Effector memory CD8-positive, alpha-beta T cell (primary cell): ENCODE measurements at regions not wholly inside any gene's neighbourhood (a gene's known extent, or its start where the extent isn't known, plus 50 kb on each side); places are given as distances from the start of the nearest gene placed in this dataset.

Experiments
- ATAC-seq: fragments of 150-1000 bp; cut with Tn5 transposase; replicated peaks from 2 replicates; pipeline ENCODE4 v1.10.0; 2021; ENCODE audit warnings: mild to moderate bottlenecking, moderate library complexity
- DNase-seq, 3 experiments: peaks; one replicate each; pipeline ENCODE4 v3.0.0; 2021
- H3K27ac Mint-ChIP-seq, 2 donors: one replicate each; pipeline ENCODE4 v1.8.0; 2022; ENCODE audit warnings: mild to moderate bottlenecking in 2 of 2, mixed read lengths in 2 of 2, moderate library complexity in 2 of 2
- H3K27me3 Mint-ChIP-seq, 2 donors: one replicate each; pipeline ENCODE4 v1.8.0; 2022; ENCODE audit warnings: mixed read lengths in 2 of 2
- H3K36me3 Mint-ChIP-seq: one replicate; pipeline ENCODE4 v1.8.0; 2022; ENCODE audit warnings: mild to moderate bottlenecking, moderate library complexity, mixed read lengths; ENCODE audit not compliant: insufficient read depth
- H3K4me1 Mint-ChIP-seq, 2 donors: one replicate each; pipeline ENCODE4 v1.8.0; 2022; ENCODE audit warnings: low read depth in 2 of 2, mixed read lengths in 2 of 2
- H3K4me3 Mint-ChIP-seq, 2 donors: one replicate each; pipeline ENCODE4 v1.8.0; 2022; ENCODE audit warnings: mild to moderate bottlenecking in 2 of 2, mixed read lengths in 2 of 2, moderate library complexity in 2 of 2
- H3K9me3 Mint-ChIP-seq, 2 donors: one replicate each; pipeline ENCODE4 v1.8.0; 2022; ENCODE audit warnings: mixed read lengths in 2 of 2

- no peak overlapping the region for H3K27ac Mint-ChIP-seq
- no peaks in the 10 kb centered on the region for H3K4me1 Mint-ChIP-seq
- no peak for ATAC-seq
- no peaks in the 10 kb centered on the region for H3K9me3 Mint-ChIP-seq
- no peaks in the 10 kb centered on the region for H3K27me3 Mint-ChIP-seq
- H3K36me3 Mint-ChIP-seq: no peaks in the 10 kb centered on the region
- no peak for DNase-seq
- no peak overlapping the region for H3K4me3 Mint-ChIP-seq
These were observed 190.5 kb upstream of the PPP1R3A start for GRCh38 chr7:114109304-114109703.

GRCh38 chr7:114108510-114108909 is 189.7 kb upstream of the PPP1R3A start:
- Mint-ChIP-seq H3K4me1 (no peaks in the 10 kb centered on the region), H3K27ac (no peak overlapping the region), H3K27me3 (no peaks in the 10 kb centered on the region), H3K4me3 (no peak overlapping the region), H3K9me3 (no peaks in the 10 kb centered on the region), H3K36me3 (no peaks in the 10 kb centered on the region)
- DNase-seq: no peak
- no peak for ATAC-seq

GRCh38 chr7:114107522-114107921 is 188.7 kb upstream of the PPP1R3A start:
- H3K9me3 Mint-ChIP-seq: no peaks in the 10 kb centered on the region
- no peak overlapping the region for H3K27ac Mint-ChIP-seq
- DNase-seq (no peak), ATAC-seq (no peak)
- H3K27me3 Mint-ChIP-seq: no peaks in the 10 kb centered on the region
- no peak overlapping the region for H3K4me3 Mint-ChIP-seq
- H3K4me1 Mint-ChIP-seq: no peaks in the 10 kb centered on the region
- no peaks in the 10 kb centered on the region for H3K36me3 Mint-ChIP-seq

- DNase-seq: no peak
- H3K4me1 Mint-ChIP-seq: no peaks in the 10 kb centered on the region
- no peak overlapping the region for H3K27ac Mint-ChIP-seq
- no peaks in the 10 kb centered on the region for H3K9me3 Mint-ChIP-seq
- H3K4me3 Mint-ChIP-seq: no peak overlapping the region
- ATAC-seq: no peak
- no peaks in the 10 kb centered on the region for H3K36me3 Mint-ChIP-seq
- peaks cover 0 to 7% of the 10 kb centered on the region in 2 donors for H3K27me3 Mint-ChIP-seq
These were observed 185.2 kb upstream of the PPP1R3A start for GRCh38 chr7:114104035-114104434.

- peaks cover 0 to 18% of the 10 kb centered on the region in 2 donors for H3K27me3 Mint-ChIP-seq
- no peaks in the 10 kb centered on the region for H3K9me3 Mint-ChIP-seq
- no peak overlapping the region for H3K27ac Mint-ChIP-seq
- no peaks in the 10 kb centered on the region for H3K4me1 Mint-ChIP-seq
- DNase-seq: no peak
- H3K4me3 Mint-ChIP-seq: no peak overlapping the region
- no peaks in the 10 kb centered on the region for H3K36me3 Mint-ChIP-seq
- ATAC-seq: no peak
These were observed 184.2 kb upstream of the PPP1R3A start for GRCh38 chr7:114102996-114103395.

GRCh38 chr7:114102131-114102530 is 183.3 kb upstream of the PPP1R3A start:
- no peak overlapping the region for H3K27ac Mint-ChIP-seq
- H3K4me3 Mint-ChIP-seq: no peak overlapping the region
- no peaks in the 10 kb centered on the region for H3K9me3 Mint-ChIP-seq
- ATAC-seq (no peak), DNase-seq (no peak)
- peaks cover 0 to 26% of the 10 kb centered on the region in 2 donors for H3K27me3 Mint-ChIP-seq
- H3K36me3 Mint-ChIP-seq: no peaks in the 10 kb centered on the region
- H3K4me1 Mint-ChIP-seq: no peaks in the 10 kb centered on the region

- no peaks in the 10 kb centered on the region for H3K36me3 Mint-ChIP-seq
- no peak overlapping the region for H3K4me3 Mint-ChIP-seq
- no peaks in the 10 kb centered on the region for H3K4me1 Mint-ChIP-seq
- no peak for DNase-seq
- peaks cover 0 to 27% of the 10 kb centered on the region in 2 donors for H3K27me3 Mint-ChIP-seq
- no peaks in the 10 kb centered on the region for H3K9me3 Mint-ChIP-seq
- H3K27ac Mint-ChIP-seq: no peak overlapping the region
- ATAC-seq: no peak
These were observed 182.0 kb upstream of the PPP1R3A start for GRCh38 chr7:114100810-114101209.

- Mint-ChIP-seq H3K4me1 (no peaks in the 10 kb centered on the region), H3K4me3 (no peak overlapping the region), H3K36me3 (no peaks in the 10 kb centered on the region)
These were observed 180.5 kb upstream of the PPP1R3A start for GRCh38 chr7:114099337-114099736.

GRCh38 chr7:114095885-114096284 is 177.1 kb upstream of the PPP1R3A start:
- Mint-ChIP-seq H3K27me3 (peaks cover 11 to 46% of the 10 kb centered on the region in 2 donors), H3K36me3 (no peaks in the 10 kb centered on the region), H3K4me3 (no peak overlapping the region), H3K27ac (no peak overlapping the region), H3K4me1 (no peaks in the 10 kb centered on the region), H3K9me3 (no peaks in the 10 kb centered on the region)
- no peak for DNase-seq
- ATAC-seq: no peak

More at GRCh38 chr7:114099337-114099736, 180.5 kb upstream of the PPP1R3A start:
- H3K27me3 Mint-ChIP-seq: peaks cover 0 to 34% of the 10 kb centered on the region in 2 donors
- no peak for DNase-seq
- ATAC-seq: no peak
- H3K27ac Mint-ChIP-seq: no peak overlapping the region
- H3K9me3 Mint-ChIP-seq: no peaks in the 10 kb centered on the region

- Mint-ChIP-seq H3K36me3 (peaks cover 7% of the 10 kb centered on the region), H3K9me3 (no peaks in the 10 kb centered on the region), H3K4me3 (no peak overlapping the region), H3K27ac (no peak overlapping the region), H3K4me1 (peaks cover 31% of the 10 kb centered on the region in 2 donors), H3K27me3 (peaks cover 60 to 64% of the 10 kb centered on the region in 2 donors)
- no peak for ATAC-seq
- DNase-seq: no peak
These were observed 169.7 kb upstream of the PPP1R3A start for GRCh38 chr7:114088470-114088940.

GRCh38 chr7:114087653-114088469 is 169.1 kb upstream of the PPP1R3A start:
- Mint-ChIP-seq H3K27me3 (peaks cover 63 to 66% of the 10 kb centered on the region in 2 donors), H3K9me3 (no peaks in the 10 kb centered on the region), H3K4me3 (peak overlapping the region in 1 of 2 donors; percentile 85), H3K36me3 (peaks cover 7% of the 10 kb centered on the region), H3K27ac (no peak overlapping the region), H3K4me1 (peaks cover 34 to 35% of the 10 kb centered on the region in 2 donors)
- DNase-seq: no peak
- no peak for ATAC-seq

GRCh38 chr7:114086914-114087652 is 168.3 kb upstream of the PPP1R3A start:
- DNase-seq (no peak), ATAC-seq (no peak)
- Mint-ChIP-seq H3K36me3 (peaks cover 7% of the 10 kb centered on the region), H3K27me3 (peaks cover 63 to 67% of the 10 kb centered on the region in 2 donors), H3K4me3 (peak overlapping the region; percentile 85 to 90), H3K9me3 (no peaks in the 10 kb centered on the region), H3K4me1 (peaks cover 35 to 38% of the 10 kb centered on the region in 2 donors), H3K27ac (peak overlapping the region in 1 of 2 donors; percentile 31)

- Mint-ChIP-seq H3K27ac (peak overlapping the region; percentile 8 to 31), H3K4me3 (peak overlapping the region; percentile 85 to 90), H3K36me3 (peaks cover 8% of the 10 kb centered on the region), H3K9me3 (no peaks in the 10 kb centered on the region), H3K27me3 (peaks cover 68 to 71% of the 10 kb centered on the region in 2 donors), H3K4me1 (peaks cover 35 to 38% of the 10 kb centered on the region in 2 donors)
- peak; percentile 29 for ATAC-seq
- no peak for DNase-seq
These were observed 167.7 kb upstream of the PPP1R3A start for GRCh38 chr7:114086537-114086913.
